Small intestine (tissue), 7 donors: ENCODE measurements at regions not wholly inside any gene's neighbourhood (a gene's known extent, or its start where the extent isn't known, plus 50 kb on each side); places are given as distances from the start of the nearest gene placed in this dataset.
"Not testable (repeated sequence)": the region's sequence is repeated elsewhere in the genome, so short reads cannot be mapped to it uniquely, and the experiment has no call there.

Experiments
- DNase-seq, 2 donors: peaks; one replicate each; pipeline versions ENCODE4 v3.0.0 to v3.0.0-alpha.2; 2013
- FAIRE-seq: peaks from 2 replicates; lab custom pipeline; 2012; peaks lifted over from hg19 to GRCh38; lab: Jason Lieb, UNC
- H3K27ac ChIP-seq, 3 donors: one replicate each; pipeline ENCODE4 v1.5.1; 2013; ENCODE audit warnings: low read length in 2 of 3, mild to moderate bottlenecking in 2 of 3, control low read depth in 1 of 3, inconsistent platforms in 1 of 3, low read depth in 1 of 3, moderate library complexity in 1 of 3
- H3K27me3 ChIP-seq, 3 donors: one replicate each; pipeline ENCODE4 v1.6.1; 2013; ENCODE audit warnings: low read length in 3 of 3, inconsistent platforms in 1 of 3; ENCODE audit not compliant: control insufficient read depth in 3 of 3, insufficient read depth in 3 of 3
- H3K36me3 ChIP-seq, 3 donors: one replicate each; pipeline ENCODE4 v1.6.1; 2013; ENCODE audit warnings: low read length in 3 of 3, inconsistent platforms in 1 of 3, low read depth in 1 of 3, mild to moderate bottlenecking in 1 of 3, moderate library complexity in 1 of 3; ENCODE audit not compliant: control insufficient read depth in 3 of 3, insufficient read depth in 2 of 3
- H3K4me1 ChIP-seq, 3 donors: one replicate each; pipeline ENCODE4 v1.6.1; 2013; ENCODE audit warnings: low read length in 2 of 3, inconsistent platforms in 1 of 3, low read depth in 1 of 3, mild to moderate bottlenecking in 1 of 3, moderate library complexity in 1 of 3; ENCODE audit not compliant: control insufficient read depth in 3 of 3, insufficient read depth in 2 of 3
- H3K4me3 ChIP-seq, 3 donors: one replicate each; pipeline ENCODE4 v1.5.1; 2013; ENCODE audit warnings: low read length in 3 of 3, control low read depth in 1 of 3, inconsistent platforms in 1 of 3, low read depth in 1 of 3, mild to moderate bottlenecking in 1 of 3, moderate library complexity in 1 of 3
- H3K9me3 ChIP-seq, 2 donors: one replicate each; pipeline ENCODE4 v1.6.1; 2013; ENCODE audit warnings: low read depth in 1 of 2, low read length in 1 of 2; ENCODE audit not compliant: control insufficient read depth in 2 of 2, insufficient read depth in 1 of 2
- WGBS, 3 donors: extraction: QIAGEN DNeasy Blood & Tissue Kit; methylation state at CpG; one replicate each; pipeline ENCODE4 v1.1.7; 2013; 5-methylcytosine and 5-hydroxymethylcytosine counted together
- donor health status: healthy with polysubstance abuse.
- donor health status: control.
- donor health status: control.
- donor health status: Bipolar disorder and iron deficiency.
- donor health status: healthy.

DNA sequence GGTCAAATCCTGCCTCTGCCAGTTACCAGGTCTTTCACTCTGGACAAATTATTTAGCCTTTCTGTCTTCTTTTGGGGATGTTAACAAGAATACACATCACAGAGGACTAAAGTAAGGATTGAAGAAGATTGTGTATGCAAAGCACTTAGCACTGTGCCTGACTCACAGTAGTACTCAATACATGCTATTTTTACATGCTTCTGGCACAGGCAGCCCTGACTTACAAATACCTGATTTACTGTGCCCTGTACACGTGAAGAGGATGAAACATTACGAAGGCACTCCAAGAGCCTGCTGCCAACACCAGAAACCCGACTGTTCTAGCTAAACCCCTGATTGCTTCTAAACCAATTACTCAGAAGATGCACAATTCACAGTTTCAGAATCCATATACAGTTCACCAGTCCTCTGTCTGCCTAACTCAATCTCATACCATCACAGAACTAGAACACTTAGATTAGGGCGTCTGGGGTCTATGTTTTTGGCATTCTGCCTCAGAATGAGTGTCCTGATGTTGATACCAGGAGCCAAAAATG is 300.9 kb upstream of the DDI1 start:
- FAIRE-seq = no peak
- no peaks in the 10 kb centered on the region for H3K9me3 ChIP-seq
- H3K27ac ChIP-seq = no peak overlapping the region
- H3K4me3 ChIP-seq = no peak overlapping the region
- H3K27me3 ChIP-seq = no peaks in the 10 kb centered on the region
- no peak for DNase-seq
- WGBS, 3 donors = 39 to 78% (median 50%) methylated on average over 4 of the region's 4 CpGs
- H3K36me3 ChIP-seq = no peaks in the 10 kb centered on the region
- no peaks in the 10 kb centered on the region for H3K4me1 ChIP-seq

DNA sequence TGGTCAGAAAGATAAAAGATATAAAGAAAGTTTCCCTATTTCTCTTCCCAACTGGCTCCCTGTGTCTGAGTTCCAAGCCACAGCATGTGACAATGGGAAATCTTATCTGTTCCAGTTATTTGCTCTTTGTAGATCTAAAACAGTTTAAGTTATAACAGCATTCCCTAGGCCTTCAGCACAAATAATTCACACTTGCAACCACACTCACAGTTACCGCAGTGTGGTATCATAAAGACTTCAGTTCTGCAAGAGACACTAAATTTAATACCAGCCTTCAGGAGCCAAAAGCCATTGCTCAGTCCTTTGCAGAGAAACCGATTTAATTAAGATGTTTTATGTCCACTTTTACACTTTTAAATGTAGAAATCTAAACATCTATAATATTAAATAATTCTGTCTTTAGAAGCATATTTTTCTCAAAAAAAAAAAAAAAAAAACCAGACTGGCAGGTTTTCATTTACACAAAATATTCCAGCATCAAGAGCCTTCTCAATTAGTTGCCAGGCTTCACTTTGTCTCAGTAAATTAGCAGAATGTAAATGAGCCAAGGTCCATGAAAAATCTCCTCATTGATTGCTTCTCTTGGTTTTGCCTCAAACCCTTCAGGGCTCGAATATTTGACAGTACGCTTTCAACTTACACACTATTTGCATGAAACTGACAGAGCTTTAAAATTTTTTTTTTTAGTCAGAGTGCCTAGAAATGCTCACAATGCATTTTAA is 300.0 kb upstream of the DDI1 start:
- Histone ChIP-seq H3K27ac (no peak overlapping the region), H3K9me3 (no peaks in the 10 kb centered on the region), H3K36me3 (no peaks in the 10 kb centered on the region), H3K27me3 (no peaks in the 10 kb centered on the region), H3K4me3 (no peak overlapping the region), H3K4me1 (no peaks in the 10 kb centered on the region)
- WGBS, 3 donors = 83 to 88% (median 84%) methylated on average over 4 of the region's 4 CpGs
- FAIRE-seq (no peak), DNase-seq (no peak)

DNA sequence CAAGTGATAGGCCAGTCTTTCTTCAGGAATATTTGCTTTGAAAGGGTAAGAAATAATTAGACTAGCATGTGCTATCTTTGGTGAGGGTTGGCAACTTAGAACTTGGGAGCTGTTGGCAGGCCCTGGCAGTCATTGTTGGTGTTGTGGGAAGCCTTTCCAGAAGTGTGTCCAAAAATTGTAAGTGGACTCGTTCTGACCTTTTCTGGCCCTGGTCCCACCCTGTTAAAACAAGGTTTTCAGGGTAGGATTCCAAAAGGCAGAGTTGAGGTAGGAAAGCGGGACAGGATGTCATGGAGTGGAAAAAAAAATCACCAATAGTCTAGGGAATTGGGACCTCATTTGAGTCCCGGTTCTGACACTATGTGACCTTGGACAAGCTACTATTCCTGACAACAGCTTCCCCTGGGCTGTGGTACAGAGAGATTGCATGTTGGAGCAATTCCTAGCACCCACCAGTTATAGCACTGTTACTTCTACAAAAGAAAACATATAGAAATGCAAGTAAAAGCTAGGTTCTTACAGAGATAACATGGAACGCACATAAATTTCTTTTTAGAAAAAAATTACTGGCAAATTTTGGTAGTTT is 299.3 kb upstream of the DDI1 start:
- Histone ChIP-seq H3K27me3 (no peaks in the 10 kb centered on the region), H3K27ac (no peak overlapping the region), H3K4me1 (no peaks in the 10 kb centered on the region), H3K9me3 (no peaks in the 10 kb centered on the region), H3K36me3 (no peaks in the 10 kb centered on the region), H3K4me3 (no peak overlapping the region)
- WGBS, 3 donors = 63 to 80% (median 67%) methylated on average over 4 of the region's 4 CpGs
- no peak for DNase-seq
- FAIRE-seq = no peak

DNA sequence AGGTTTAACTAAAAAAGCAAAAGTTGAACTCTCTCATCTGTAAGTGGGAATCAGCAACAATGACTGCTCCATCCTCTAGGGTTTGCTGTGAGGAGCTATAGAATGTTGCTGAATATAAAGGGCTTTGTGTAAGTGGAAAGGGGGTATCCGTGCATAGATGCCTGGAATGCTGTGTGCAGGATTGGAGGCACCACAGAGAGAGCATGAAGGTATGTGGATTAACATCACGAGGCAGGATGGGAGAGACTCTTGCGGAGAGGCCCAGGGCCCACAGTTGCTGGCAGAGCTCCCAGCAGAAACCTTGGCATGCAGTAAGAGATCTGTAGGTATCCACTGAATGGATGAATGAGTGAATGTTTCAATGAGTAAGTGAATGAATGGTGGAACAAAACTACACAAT is 298.7 kb upstream of the DDI1 start:
- Histone ChIP-seq H3K4me3 (no peak overlapping the region), H3K36me3 (no peaks in the 10 kb centered on the region), H3K27me3 (no peaks in the 10 kb centered on the region), H3K27ac (no peak overlapping the region), H3K4me1 (no peaks in the 10 kb centered on the region), H3K9me3 (no peaks in the 10 kb centered on the region)
- FAIRE-seq = no peak
- 31 to 86% (median 68%) methylated on average over 3 of the region's 3 CpGs for WGBS, 3 donors
- DNase-seq = no peak

DNA sequence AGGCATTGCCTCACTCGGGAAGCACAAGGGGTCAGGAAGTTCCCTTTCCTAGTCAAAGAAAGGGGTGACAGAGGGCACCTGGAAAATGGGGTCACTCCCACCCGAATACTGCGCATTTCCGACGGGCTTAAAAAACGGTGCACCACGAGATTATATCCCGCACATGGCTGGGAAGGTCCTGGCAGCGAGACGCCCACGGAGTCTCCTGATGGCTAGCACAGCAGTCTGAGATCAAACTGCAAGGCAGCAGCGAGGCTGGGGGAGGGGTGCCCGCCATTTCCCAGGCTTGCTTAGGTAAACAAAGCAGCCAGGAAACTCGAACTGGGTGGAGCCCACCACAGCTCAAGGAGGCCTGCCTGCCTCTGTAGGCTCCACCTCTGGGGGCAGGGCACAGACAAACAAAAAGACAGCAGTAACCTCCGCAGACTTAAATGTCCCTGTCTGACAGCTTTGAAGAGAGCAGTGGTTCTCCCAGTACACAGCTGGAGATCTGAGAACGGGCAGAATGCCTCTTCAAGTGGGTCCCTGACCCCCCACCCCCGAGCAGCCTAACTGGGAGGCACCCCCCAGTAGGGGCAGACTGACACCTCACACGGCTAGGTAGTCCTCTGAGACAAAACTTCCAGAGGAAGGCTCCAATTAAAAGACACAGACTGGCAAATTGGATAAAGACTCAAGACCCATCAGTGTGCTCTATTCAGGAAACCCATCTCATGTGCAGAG is 297.2 kb upstream of the DDI1 start:
- not testable (repeated sequence) for H3K4me3 ChIP-seq, H3K36me3 ChIP-seq, FAIRE-seq, H3K4me1 ChIP-seq, H3K9me3 ChIP-seq, H3K27me3 ChIP-seq, H3K27ac ChIP-seq
- WGBS, 3 donors = 30 to 52% (median 45%) methylated on average over 17 to 18 of the region's 18 CpGs
- peak in 1 of 2 donors; percentile 16 for DNase-seq

DNA sequence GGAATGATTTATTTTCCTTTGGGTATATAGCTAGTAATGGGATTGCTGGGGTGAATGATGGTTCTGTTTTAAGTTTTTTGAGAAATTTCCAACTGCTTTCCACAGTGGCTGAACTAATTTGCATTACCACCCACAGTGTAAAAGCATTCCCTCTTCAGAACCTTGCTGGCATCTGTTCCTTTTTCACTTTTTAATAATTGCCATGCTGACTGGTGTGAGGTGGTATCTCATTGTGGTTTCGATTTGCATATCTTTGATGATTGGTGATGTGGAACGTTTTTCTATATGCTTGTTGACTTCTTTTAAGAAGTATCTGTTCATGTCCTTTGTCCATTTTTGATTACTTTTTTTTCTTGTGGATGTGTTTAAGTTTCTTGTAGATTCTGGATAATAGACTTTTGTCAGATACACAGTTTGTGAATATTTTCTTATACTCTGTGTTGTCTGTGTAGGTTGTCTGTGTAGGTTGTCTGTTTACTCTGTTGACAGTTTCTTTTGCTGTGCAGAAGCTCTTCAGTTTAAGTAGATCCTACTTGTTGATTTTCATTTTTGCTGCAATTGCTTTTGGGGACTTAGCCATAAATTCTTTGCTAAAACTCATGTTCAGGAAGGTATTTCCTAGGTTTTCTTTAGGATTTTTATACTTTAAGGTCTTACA is 291.8 kb upstream of the DDI1 start:
- DNase-seq (no peak), FAIRE-seq (no peak)
- no peaks in the 10 kb centered on the region for H3K4me1 ChIP-seq
- no peak overlapping the region for H3K4me3 ChIP-seq
- WGBS, 3 donors = 59 to 71% (median 67%) methylated on average over 2 of the region's 2 CpGs
- no peaks in the 10 kb centered on the region for H3K36me3 ChIP-seq
- H3K9me3 ChIP-seq = no peaks in the 10 kb centered on the region
- H3K27me3 ChIP-seq = no peaks in the 10 kb centered on the region
- H3K27ac ChIP-seq = no peak overlapping the region

DNA sequence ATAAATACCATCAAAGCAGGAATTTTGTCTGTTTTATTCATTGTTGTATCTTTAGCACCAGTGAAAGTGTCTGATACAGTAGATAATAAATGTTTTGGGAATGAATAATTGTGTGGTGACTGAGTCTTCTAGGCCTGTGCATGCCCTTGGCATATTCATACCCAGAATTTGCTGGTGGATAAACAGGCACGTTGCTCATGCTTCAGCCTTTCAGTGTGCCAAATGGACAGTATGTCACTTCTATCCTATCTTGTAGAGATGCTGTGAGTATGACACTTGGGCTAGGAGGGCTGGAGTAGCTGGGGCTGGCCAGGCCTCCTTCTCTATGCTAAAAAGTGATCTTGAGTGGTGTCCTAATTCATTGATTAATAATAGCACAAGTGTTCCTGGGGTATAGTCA is 287.3 kb upstream of the DDI1 start:
- Histone ChIP-seq H3K36me3 (no peaks in the 10 kb centered on the region), H3K27ac (no peak overlapping the region), H3K9me3 (no peaks in the 10 kb centered on the region), H3K27me3 (no peaks in the 10 kb centered on the region), H3K4me3 (no peak overlapping the region), H3K4me1 (no peaks in the 10 kb centered on the region)
- FAIRE-seq (no peak), DNase-seq (no peak)
- WGBS, 3 donors = 53 to 76% (median 68%) methylated on average over 1 of the region's 1 CpG

DNA sequence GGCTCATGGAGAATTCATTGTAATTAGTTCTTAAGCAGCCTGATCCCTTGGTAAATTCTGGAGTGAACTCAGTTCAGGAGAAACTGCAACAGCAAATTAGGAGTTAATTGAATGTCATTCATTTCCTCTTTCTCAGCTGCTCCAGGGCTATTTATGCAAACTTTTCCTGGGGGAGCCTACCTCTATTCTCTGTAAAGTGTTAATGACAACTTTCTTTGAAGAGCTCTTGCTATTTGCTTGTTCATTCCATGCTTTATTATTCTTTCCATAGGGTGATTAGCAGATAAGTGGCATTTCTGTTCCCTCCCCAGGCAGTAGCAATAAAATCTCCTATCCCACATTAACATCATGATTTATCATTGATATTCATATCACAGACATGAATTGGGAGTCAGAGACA is 267.6 kb upstream of the DDI1 start:
- H3K36me3 ChIP-seq = no peaks in the 10 kb centered on the region
- H3K27ac ChIP-seq = no peak overlapping the region
- no peak overlapping the region for H3K4me3 ChIP-seq
- no peaks in the 10 kb centered on the region for H3K27me3 ChIP-seq
- FAIRE-seq (no peak), DNase-seq (no peak)
- H3K9me3 ChIP-seq = no peaks in the 10 kb centered on the region
- H3K4me1 ChIP-seq = no peaks in the 10 kb centered on the region
